Neural cell (in vitro differentiated cells): ENCODE measurements at regions not wholly inside any gene's neighbourhood (a gene's known extent, or its start where the extent isn't known, plus 50 kb on each side); places are given as distances from the start of the nearest gene placed in this dataset.
"Not testable (repeated sequence)": the region's sequence is repeated elsewhere in the genome, so short reads cannot be mapped to it uniquely, and the experiment has no call there.

Experiments
- H2AFZ ChIP-seq: fragments of 200-600, 300-800 bp; sonication (generic), shearing (Covaris generic); 2 replicates; pipeline ENCODE4 v1.6.0; 2014; ENCODE audit warnings: low read depth, mild to moderate bottlenecking, antibody characterized with exemption, low read length, moderate library complexity
- H3F3A ChIP-seq: fragments of 200-600 bp; shearing (Covaris generic); 2 replicates; pipeline ENCODE4 v1.6.1; 2016; ENCODE audit warnings: mild to moderate bottlenecking, moderate library complexity, mixed read lengths, antibody characterized with exemption, low read length; ENCODE audit not compliant: insufficient read depth, poor library complexity, severe bottlenecking
- H3K27ac ChIP-seq: fragments of 200-600, 300-800 bp; sonication (generic), shearing (Covaris generic); 2 replicates; pipeline ENCODE4 v1.5.1; 2014; ENCODE audit warnings: mild to moderate bottlenecking, low read length, moderate library complexity
- H3K27me3 ChIP-seq: fragments of 300-800, 200-600 bp; sonication (generic), shearing (Covaris generic); 2 replicates; pipeline ENCODE4 v1.6.0; 2014; ENCODE audit warnings: mild to moderate bottlenecking, low read depth, low read length, moderate library complexity; ENCODE audit not compliant: insufficient read depth
- H3K36me3 ChIP-seq: fragments of 300-800, 200-600 bp; sonication (generic), shearing (Covaris generic); 2 replicates; pipeline ENCODE4 v1.5.1; 2014; ENCODE audit warnings: mild to moderate bottlenecking, antibody characterized with exemption, low read length, moderate library complexity; ENCODE audit not compliant: insufficient read depth
- H3K4me2 ChIP-seq: fragments of 300-800, 200-600 bp; sonication (generic), shearing (Covaris generic); 2 replicates; pipeline ENCODE4 v1.6.0; 2014; ENCODE audit warnings: mild to moderate bottlenecking, low read length
- H3K4me3 ChIP-seq: fragments of 300-800, 200-600 bp; sonication (generic), shearing (Covaris generic); 2 replicates; pipeline ENCODE4 v1.5.1; 2014; ENCODE audit warnings: mild to moderate bottlenecking, low read length, moderate library complexity
- H3K79me2 ChIP-seq: fragments of 200-600 bp; shearing (Covaris generic); replicated peaks from 2 replicates; pipeline ENCODE4 v1.6.0; 2014; ENCODE audit warnings: mild to moderate bottlenecking, low read length, moderate library complexity; ENCODE audit not compliant: insufficient read depth
- H3K9ac ChIP-seq: fragments of 300-800, 200-600 bp; sonication (generic), shearing (Covaris generic); 2 replicates; pipeline ENCODE4 v1.6.1; 2016; ENCODE audit warnings: mild to moderate bottlenecking, low read length, mixed read lengths
- H3K9me2 ChIP-seq: fragments of 200-600 bp; shearing (Covaris generic); 2 replicates; pipeline ENCODE4 v1.6.1; 2016; ENCODE audit warnings: mild to moderate bottlenecking, low read length, mixed read lengths; ENCODE audit not compliant: insufficient read depth
- H3K9me3 ChIP-seq: fragments of 200-600, 300-800 bp; sonication (generic), shearing (Covaris generic); 2 replicates; pipeline ENCODE4 v1.6.1; 2016; ENCODE audit warnings: mild to moderate bottlenecking, mixed run types, low read length, moderate library complexity, mixed read lengths
- H4K20me1 ChIP-seq: fragments of 200-600 bp; shearing (Covaris generic); 2 replicates; pipeline ENCODE4 v1.6.1; 2016; ENCODE audit warnings: mild to moderate bottlenecking, mixed run types; ENCODE audit not compliant: insufficient read depth
- EP300 ChIP-seq: fragments of 450-650 bp; conservative IDR thresholded peaks from 2 replicates; pipeline ENCODE4 v1.6.1; 2014; ENCODE audit warnings: antibody characterized with exemption, mild to moderate bottlenecking, moderate library complexity; ENCODE audit not compliant: poor library complexity, severe bottlenecking
- EZH2 ChIP-seq: fragments of 200-600, 300-800 bp; shearing (Covaris generic), sonication (generic); IDR thresholded peaks from 2 replicates; pipeline ENCODE4 v1.6.1; 2014; ENCODE audit warnings: antibody characterized with exemption, low read length, borderline replicate concordance, mild to moderate bottlenecking; ENCODE audit not compliant: insufficient read depth, poor library complexity, severe bottlenecking
- MXI1 ChIP-seq: fragments of 450-650 bp; conservative IDR thresholded peaks from 2 replicates; pipeline ENCODE4 v1.6.1; 2014; ENCODE audit warnings: antibody characterized with exemption, mild to moderate bottlenecking; ENCODE audit not compliant: poor library complexity, severe bottlenecking
- POLR2AphosphoS5 ChIP-seq: IDR thresholded peaks from 2 replicates; pipeline ENCODE4 v1.6.1; 2012
- RAD21 ChIP-seq: fragments of 450-650 bp; conservative IDR thresholded peaks from 2 replicates; pipeline ENCODE4 v1.6.1; 2014; ENCODE audit warnings: antibody characterized with exemption, mild to moderate bottlenecking, moderate library complexity
- SMC3 ChIP-seq: fragments of 450-650 bp; conservative IDR thresholded peaks from 2 replicates; pipeline ENCODE4 v1.6.1; 2014; ENCODE audit warnings: antibody characterized with exemption, mild to moderate bottlenecking, moderate library complexity; ENCODE audit not compliant: poor library complexity
- TAF1 ChIP-seq: IDR thresholded peaks from 2 replicates; pipeline ENCODE4 v1.6.1; 2012; ENCODE audit warnings: low read depth
- TF ChIP-seq, protein P1 (sequence below): fragments of 450-650 bp; IDR thresholded peaks from 2 replicates; pipeline ENCODE4 v1.5.1; 2014; ENCODE audit warnings: antibody characterized with exemption, mild to moderate bottlenecking, moderate library complexity; ENCODE audit not compliant: poor library complexity, severe bottlenecking
- TF ChIP-seq, protein P2 (sequence below): IDR thresholded peaks from 2 replicates; pipeline ENCODE4 v1.6.1; 2012; ENCODE audit warnings: borderline replicate concordance

DNA sequence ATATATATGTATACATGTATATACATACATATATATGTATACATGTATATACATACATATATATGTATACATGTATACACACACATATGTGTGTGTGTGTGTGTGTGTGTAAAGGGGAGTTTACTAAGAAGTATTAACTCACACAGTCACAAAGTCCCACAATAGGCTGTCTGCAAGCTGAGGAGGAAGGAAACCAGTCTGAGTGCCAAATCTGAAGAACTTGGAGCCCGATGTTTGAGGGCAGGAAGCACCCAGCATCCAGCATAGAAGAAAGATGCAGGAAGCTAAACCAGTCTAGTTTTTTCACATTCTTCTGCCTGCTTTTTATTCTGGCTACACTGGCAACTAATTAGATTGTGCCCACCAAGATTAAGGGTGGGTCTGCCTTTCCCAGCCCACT lies 591.5 kb downstream of the PRR16 start:
- no peak overlapping the region for H2AFZ ChIP-seq
- no peak overlapping the region for H3K27ac ChIP-seq
- no peaks in the 10 kb centered on the region for H3K36me3 ChIP-seq
- no peaks in the 10 kb centered on the region for H4K20me1 ChIP-seq
- H3K4me2 ChIP-seq: no peak overlapping the region
- H3K4me3 ChIP-seq: no peak overlapping the region
- TF ChIP-seq TAF1 (no peak), EZH2 (no peak), POLR2AphosphoS5 (no peak), RAD21 (no peak), EP300 (no peak), SMC3 (no peak), MXI1 (no peak)
- TF ChIP-seq, protein P1, sequence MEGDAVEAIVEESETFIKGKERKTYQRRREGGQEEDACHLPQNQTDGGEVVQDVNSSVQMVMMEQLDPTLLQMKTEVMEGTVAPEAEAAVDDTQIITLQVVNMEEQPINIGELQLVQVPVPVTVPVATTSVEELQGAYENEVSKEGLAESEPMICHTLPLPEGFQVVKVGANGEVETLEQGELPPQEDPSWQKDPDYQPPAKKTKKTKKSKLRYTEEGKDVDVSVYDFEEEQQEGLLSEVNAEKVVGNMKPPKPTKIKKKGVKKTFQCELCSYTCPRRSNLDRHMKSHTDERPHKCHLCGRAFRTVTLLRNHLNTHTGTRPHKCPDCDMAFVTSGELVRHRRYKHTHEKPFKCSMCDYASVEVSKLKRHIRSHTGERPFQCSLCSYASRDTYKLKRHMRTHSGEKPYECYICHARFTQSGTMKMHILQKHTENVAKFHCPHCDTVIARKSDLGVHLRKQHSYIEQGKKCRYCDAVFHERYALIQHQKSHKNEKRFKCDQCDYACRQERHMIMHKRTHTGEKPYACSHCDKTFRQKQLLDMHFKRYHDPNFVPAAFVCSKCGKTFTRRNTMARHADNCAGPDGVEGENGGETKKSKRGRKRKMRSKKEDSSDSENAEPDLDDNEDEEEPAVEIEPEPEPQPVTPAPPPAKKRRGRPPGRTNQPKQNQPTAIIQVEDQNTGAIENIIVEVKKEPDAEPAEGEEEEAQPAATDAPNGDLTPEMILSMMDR: no peak
- TF ChIP-seq, protein P2, sequence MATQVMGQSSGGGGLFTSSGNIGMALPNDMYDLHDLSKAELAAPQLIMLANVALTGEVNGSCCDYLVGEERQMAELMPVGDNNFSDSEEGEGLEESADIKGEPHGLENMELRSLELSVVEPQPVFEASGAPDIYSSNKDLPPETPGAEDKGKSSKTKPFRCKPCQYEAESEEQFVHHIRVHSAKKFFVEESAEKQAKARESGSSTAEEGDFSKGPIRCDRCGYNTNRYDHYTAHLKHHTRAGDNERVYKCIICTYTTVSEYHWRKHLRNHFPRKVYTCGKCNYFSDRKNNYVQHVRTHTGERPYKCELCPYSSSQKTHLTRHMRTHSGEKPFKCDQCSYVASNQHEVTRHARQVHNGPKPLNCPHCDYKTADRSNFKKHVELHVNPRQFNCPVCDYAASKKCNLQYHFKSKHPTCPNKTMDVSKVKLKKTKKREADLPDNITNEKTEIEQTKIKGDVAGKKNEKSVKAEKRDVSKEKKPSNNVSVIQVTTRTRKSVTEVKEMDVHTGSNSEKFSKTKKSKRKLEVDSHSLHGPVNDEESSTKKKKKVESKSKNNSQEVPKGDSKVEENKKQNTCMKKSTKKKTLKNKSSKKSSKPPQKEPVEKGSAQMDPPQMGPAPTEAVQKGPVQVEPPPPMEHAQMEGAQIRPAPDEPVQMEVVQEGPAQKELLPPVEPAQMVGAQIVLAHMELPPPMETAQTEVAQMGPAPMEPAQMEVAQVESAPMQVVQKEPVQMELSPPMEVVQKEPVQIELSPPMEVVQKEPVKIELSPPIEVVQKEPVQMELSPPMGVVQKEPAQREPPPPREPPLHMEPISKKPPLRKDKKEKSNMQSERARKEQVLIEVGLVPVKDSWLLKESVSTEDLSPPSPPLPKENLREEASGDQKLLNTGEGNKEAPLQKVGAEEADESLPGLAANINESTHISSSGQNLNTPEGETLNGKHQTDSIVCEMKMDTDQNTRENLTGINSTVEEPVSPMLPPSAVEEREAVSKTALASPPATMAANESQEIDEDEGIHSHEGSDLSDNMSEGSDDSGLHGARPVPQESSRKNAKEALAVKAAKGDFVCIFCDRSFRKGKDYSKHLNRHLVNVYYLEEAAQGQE: no peak
- H3K9me2 ChIP-seq: no peaks in the 10 kb centered on the region
- H3K79me2 ChIP-seq: no peaks in the 10 kb centered on the region
- no peaks in the 10 kb centered on the region for H3K27me3 ChIP-seq
- H3K9me3 ChIP-seq: no peaks in the 10 kb centered on the region
- no peak overlapping the region for H3K9ac ChIP-seq
- no peaks in the 10 kb centered on the region for H3F3A ChIP-seq

DNA sequence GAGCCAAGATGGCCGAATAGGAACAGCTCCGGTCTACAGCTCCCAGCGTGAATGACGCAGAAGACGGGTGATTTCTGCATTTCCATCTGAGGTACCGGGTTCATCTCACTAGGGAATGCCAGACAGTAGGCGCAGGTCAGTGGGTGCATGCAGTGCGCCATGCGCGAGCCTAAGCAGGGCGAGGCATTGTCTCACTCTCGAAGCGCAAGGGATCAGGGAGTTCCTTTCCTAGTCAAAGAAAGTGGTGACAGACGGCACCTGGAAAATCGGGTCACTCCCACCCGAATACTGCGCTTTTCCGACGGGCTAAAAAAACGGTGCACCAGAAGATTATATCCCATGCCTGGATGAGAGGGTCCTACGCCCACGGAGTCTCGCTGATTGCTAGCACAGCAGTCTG lies 600.1 kb downstream of the PRR16 start:
- not testable (repeated sequence) for H3F3A ChIP-seq, H3K9ac ChIP-seq, H3K9me2 ChIP-seq, H3K4me3 ChIP-seq, H3K27ac ChIP-seq, H3K4me2 ChIP-seq, H3K79me2 ChIP-seq, H2AFZ ChIP-seq, H3K36me3 ChIP-seq, H3K27me3 ChIP-seq, H3K9me3 ChIP-seq, H4K20me1 ChIP-seq

DNA sequence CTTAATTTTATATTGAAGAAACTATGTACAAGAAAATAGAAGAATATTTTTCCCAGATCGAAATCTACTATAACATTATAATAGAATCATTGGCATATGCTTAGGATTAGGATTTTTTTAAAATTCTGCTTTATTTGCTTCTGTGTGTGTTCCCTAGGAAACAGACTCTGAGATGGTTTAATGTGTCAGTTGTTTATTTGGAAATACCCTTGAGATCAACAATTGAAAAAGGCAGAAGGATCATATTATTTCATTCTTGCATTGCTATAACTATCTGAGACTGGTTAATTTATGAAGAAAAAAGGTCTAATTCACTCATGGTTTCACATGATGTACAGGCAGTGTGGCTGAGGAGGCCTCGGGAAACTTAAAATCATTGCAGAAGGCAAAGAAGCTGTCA lies 622.6 kb downstream of the PRR16 start:
- Histone ChIP-seq H3K36me3 (no peaks in the 10 kb centered on the region), H4K20me1 (no peaks in the 10 kb centered on the region), H3F3A (no peaks in the 10 kb centered on the region), H3K4me3 (no peak overlapping the region), H3K27ac (no peak overlapping the region), H2AFZ (no peak overlapping the region), H3K27me3 (no peaks in the 10 kb centered on the region), H3K4me2 (no peak overlapping the region), H3K9ac (no peak overlapping the region), H3K9me3 (no peaks in the 10 kb centered on the region), H3K9me2 (no peaks in the 10 kb centered on the region), H3K79me2 (no peaks in the 10 kb centered on the region)
- no peak for TF ChIP-seq POLR2AphosphoS5
- no peak for TF ChIP-seq SMC3
- TF ChIP-seq RAD21: no peak
- TF ChIP-seq, protein P2: no peak
- TF ChIP-seq MXI1: no peak
- TF ChIP-seq EP300: no peak
- no peak for TF ChIP-seq TAF1
- TF ChIP-seq, protein P1: no peak
- no peak for TF ChIP-seq EZH2
